Panc1 (cell line): ENCODE measurements at regions not wholly inside any gene's neighbourhood (a gene's known extent, or its start where the extent isn't known, plus 50 kb on each side); places are given as distances from the start of the nearest gene placed in this dataset.

Experiments used
- ATAC-seq: fragments of 200-7000 bp; cut with Tn5 transposase; 2 replicates; pipeline ENCODE4 v1.9.1; 2020; ENCODE audit warnings: mild to moderate bottlenecking, moderate library complexity
- BruUV-seq: library from RNA; stranded (reverse); fragments of 400-500 nt; replicated peaks from 2 replicates; lab custom pipeline; 2021; lab: Mats Ljungman, UMichigan
- CTCF ChIA-PET: fragments of 300-600 bp; sonication (Branson Sonifier 250); formaldehyde crosslinking; loops from one replicate; lab custom pipeline; 2022; ENCODE audit warnings: antibody characterized with exemption; lab: Charles Lee
- POLR2A ChIA-PET: fragments of 300-600 bp; sonication (Branson Sonifier 250); formaldehyde crosslinking; loops from one replicate; lab custom pipeline; 2022; ENCODE audit warnings: antibody characterized with exemption; lab: Charles Lee
- DNase-seq: peaks from one replicate; pipeline ENCODE4 v3.0.0-alpha.2; 2010; ENCODE audit warnings: low read depth, low spot score
- H3K27ac ChIP-seq: 2 replicates; pipeline ENCODE4 v1.5.1; 2011; ENCODE audit warnings: mild to moderate bottlenecking, low read length, inconsistent platforms
- H3K27me3 ChIP-seq: fragments of 200-500 bp; sonication (Bioruptor generic); 2 replicates; pipeline ENCODE4 v1.6.0; 2014; ENCODE audit warnings: low read length, inconsistent platforms; ENCODE audit not compliant: control insufficient read depth, insufficient read depth
- H3K36me3 ChIP-seq: fragments of 200-500 bp; sonication (Bioruptor generic); 2 replicates; pipeline ENCODE4 v1.5.1; 2014; ENCODE audit warnings: inconsistent platforms, mild to moderate bottlenecking, low read length, moderate library complexity; ENCODE audit not compliant: control insufficient read depth, insufficient read depth
- H3K4me1 ChIP-seq: 2 replicates; pipeline ENCODE4 v1.5.1; 2011; ENCODE audit warnings: inconsistent platforms, mild to moderate bottlenecking, low read length, moderate library complexity; ENCODE audit not compliant: control insufficient read depth, insufficient read depth
- H3K4me3 ChIP-seq, 2 experiments: 2 replicates each; pipeline ENCODE4 v1.5.1; 2011 to 2012; ENCODE audit warnings: low read depth in 2 of 2, low read length in 2 of 2, mild to moderate bottlenecking in 2 of 2, inconsistent platforms in 1 of 2, moderate library complexity in 1 of 2
- H3K9me3 ChIP-seq: fragments of 200-500 bp; sonication (Bioruptor generic); 2 replicates; pipeline ENCODE4 v1.5.1; 2014; ENCODE audit warnings: low read depth, mild to moderate bottlenecking, inconsistent platforms, low read length, moderate library complexity; ENCODE audit not compliant: control insufficient read depth, insufficient read depth
- CTCF ChIP-seq: fragments of 450-650 bp; IDR thresholded peaks from 2 replicates; pipeline ENCODE4 v1.5.1; 2017; ENCODE audit warnings: mild to moderate bottlenecking
- POLR2AphosphoS5 ChIP-seq: IDR thresholded peaks from 2 replicates; pipeline ENCODE4 v1.6.1; 2012; ENCODE audit warnings: mild to moderate bottlenecking, low read depth, low read length, moderate library complexity
- REST ChIP-seq, 2 experiments: IDR thresholded peaks; 2 replicates each; pipeline ENCODE4 v1.6.1; 2011 to 2012; ENCODE audit warnings: low read depth in 2 of 2, control low read depth in 1 of 2, low read length in 1 of 2, mild to moderate bottlenecking in 1 of 2, moderate library complexity in 1 of 2; ENCODE audit not compliant: insufficient read depth in 1 of 2
- SIN3A ChIP-seq: IDR thresholded peaks from 2 replicates; pipeline ENCODE4 v1.6.1; 2012; ENCODE audit warnings: low read depth, mild to moderate bottlenecking, low read length, moderate library complexity, borderline replicate concordance; ENCODE audit not compliant: insufficient read depth
- TCF7L2 ChIP-seq: IDR thresholded peaks from 2 replicates; pipeline ENCODE4 v1.6.1; 2011; ENCODE audit warnings: mild to moderate bottlenecking, low read depth, low read length, inconsistent platforms
- in situ Hi-C: cut with HindIII; loops from 2 replicates; pipeline ENCODE4 v1.10.0; 2016; ENCODE audit warnings: low sequenced_read_pairs, low pct_unique_long_range_greater_than_20kb
- intact Hi-C: fragments of 100-400 bp; cut with micrococcal nuclease; formaldehyde crosslinking; loops from one replicate; pipeline ENCODE4 v1.10.0; 2022; ENCODE audit not compliant: unreplicated experiment

- TF ChIP-seq SIN3A (no peak), POLR2AphosphoS5 (no peak), CTCF (no peak)
- POLR2A ChIA-PET = no interaction called here
- DNase-seq = no peak
- H3K27me3 ChIP-seq = 0 out of 2 replicates have a peak, but pooled peaks cover 2% of the 10 kb centered on the region
- intact Hi-C loops = no loop called here
- BruUV-seq = no TSS peak
- no peaks in the 10 kb centered on the region for H3K36me3 ChIP-seq
- no peak for ATAC-seq
- CTCF ChIA-PET = no interaction called here
- in situ Hi-C loops = no loop called here
- no peaks in the 10 kb centered on the region for H3K9me3 ChIP-seq
- H3K4me1 ChIP-seq = no peaks in the 10 kb centered on the region
- no peak overlapping the region for H3K4me3 ChIP-seq
- H3K27ac ChIP-seq = no peak overlapping the region
Observed at GRCh38 chr20:22940350-22940749, 94.8 kb upstream of the SSTR4 start.

- CTCF ChIA-PET = no interaction called here
- Histone ChIP-seq H3K27ac (no peak overlapping the region), H3K4me3 (no peak overlapping the region), H3K27me3 (0 out of 2 replicates have a peak, but pooled peaks cover 2% of the 10 kb centered on the region), H3K9me3 (no peaks in the 10 kb centered on the region), H3K36me3 (no peaks in the 10 kb centered on the region), H3K4me1 (no peaks in the 10 kb centered on the region)
- no peak for TF ChIP-seq SIN3A
- no peak for TF ChIP-seq POLR2AphosphoS5
- TF ChIP-seq CTCF = no peak
- no peak for TF ChIP-seq REST (IDR thresholded peaks at IDR 0.05; ENCODE audit: insufficient read depth in 1 of 2, low read depth in 2 of 2, low read length in 1 of 2)
- TF ChIP-seq TCF7L2 = no peak
- in situ Hi-C loops = no loop called here
- no TSS peak for BruUV-seq
- POLR2A ChIA-PET = no interaction called here
- intact Hi-C loops = no loop called here
- DNase-seq (no peak), ATAC-seq (no peak)
Observed at GRCh38 chr20:22941550-22941949, 93.6 kb upstream of the SSTR4 start.
